ENCODE measurements at regions not wholly inside any gene's neighbourhood (a gene's known extent, or its start where the extent isn't known, plus 50 kb on each side); places are given as distances from the start of the nearest gene placed in this dataset.

DNA sequence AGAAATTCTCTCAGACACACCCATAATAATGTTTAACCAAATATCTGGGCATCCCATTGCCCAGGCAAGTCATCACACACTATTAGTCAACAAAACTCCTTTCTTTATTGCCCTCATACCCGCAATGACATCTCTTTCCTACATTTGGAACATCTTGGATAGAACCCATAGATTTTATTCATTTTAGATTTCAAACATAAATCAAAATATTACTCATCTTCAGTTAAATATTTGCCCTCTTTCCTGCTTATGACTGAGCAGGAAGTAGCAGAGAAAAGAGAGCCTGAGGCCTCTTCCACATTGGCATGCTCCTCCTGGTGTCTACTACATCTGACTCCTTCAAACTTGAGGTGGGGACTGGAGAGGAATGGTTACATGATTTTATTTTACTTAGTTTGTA is 592.0 kb downstream of the CHSY3 start:
- ATAC-seq (ENCODE audit: low FRiP score): no peak
- DNase-seq (ENCODE audit: low spot score): no peak
- TF ChIP-seq, protein P1, sequence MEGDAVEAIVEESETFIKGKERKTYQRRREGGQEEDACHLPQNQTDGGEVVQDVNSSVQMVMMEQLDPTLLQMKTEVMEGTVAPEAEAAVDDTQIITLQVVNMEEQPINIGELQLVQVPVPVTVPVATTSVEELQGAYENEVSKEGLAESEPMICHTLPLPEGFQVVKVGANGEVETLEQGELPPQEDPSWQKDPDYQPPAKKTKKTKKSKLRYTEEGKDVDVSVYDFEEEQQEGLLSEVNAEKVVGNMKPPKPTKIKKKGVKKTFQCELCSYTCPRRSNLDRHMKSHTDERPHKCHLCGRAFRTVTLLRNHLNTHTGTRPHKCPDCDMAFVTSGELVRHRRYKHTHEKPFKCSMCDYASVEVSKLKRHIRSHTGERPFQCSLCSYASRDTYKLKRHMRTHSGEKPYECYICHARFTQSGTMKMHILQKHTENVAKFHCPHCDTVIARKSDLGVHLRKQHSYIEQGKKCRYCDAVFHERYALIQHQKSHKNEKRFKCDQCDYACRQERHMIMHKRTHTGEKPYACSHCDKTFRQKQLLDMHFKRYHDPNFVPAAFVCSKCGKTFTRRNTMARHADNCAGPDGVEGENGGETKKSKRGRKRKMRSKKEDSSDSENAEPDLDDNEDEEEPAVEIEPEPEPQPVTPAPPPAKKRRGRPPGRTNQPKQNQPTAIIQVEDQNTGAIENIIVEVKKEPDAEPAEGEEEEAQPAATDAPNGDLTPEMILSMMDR (IDR thresholded peaks at IDR 0.05): no peak

DNA sequence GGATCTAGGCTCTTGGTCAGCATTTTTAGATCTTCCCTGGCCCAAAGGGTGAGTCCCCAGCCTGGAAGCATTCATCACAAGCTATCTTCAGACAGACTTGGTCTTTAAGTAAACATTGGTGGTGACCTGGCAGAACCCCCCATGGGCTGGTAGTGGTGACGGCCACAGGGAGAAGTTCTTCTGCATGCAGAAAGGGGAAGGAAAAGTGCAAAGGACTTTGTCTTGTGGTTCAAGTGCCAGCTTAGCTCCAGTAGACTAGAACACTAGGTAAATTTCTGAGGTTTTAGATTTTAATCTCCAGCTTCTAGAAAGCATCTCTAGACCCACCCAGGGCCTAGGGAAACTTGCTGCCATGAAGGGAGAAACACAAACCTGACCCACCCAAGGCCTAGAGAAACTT is 584.0 kb downstream of the CHSY3 start:
- TF ChIP-seq, protein P1 (IDR thresholded peaks at IDR 0.05): no peak
- ATAC-seq (ENCODE audit: low FRiP score): no peak
- DNase-seq (ENCODE audit: low spot score): no peak

DNA sequence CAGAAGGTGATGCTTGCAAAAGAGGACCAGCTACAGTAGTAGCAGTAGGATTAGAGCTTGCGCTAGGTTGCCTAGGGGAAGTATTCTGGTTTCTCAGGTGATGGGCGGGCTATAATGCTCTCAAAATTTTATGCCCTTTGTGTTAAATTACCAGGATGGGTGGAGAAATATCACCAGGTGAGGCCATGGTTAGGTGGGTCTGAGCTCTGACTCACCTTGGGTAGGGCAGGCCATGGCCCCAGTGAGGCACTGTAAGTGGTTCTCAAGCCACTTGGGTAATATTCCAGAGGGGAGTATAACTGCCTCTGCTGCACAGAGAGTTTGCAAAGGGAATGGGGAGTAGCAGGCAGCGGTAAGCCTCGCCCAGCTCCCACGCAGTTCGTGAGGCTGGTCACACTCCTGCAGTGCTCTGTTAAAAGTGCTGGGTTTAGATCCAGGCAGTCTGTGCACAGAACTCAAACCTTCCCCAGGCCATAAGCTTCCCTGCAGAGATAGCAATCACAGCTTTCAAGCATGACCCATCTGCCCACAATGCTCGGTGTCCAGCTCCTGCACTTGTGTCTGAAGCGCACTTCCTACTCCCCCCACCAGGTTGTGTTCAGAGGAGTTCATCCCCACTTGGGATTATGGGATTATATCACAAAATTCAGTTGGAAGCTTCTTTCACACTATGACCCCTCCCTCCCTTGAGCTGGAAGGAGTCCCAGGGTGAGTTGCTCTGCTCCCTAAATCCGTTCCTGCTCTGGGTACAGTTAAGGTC is 575.0 kb downstream of the CHSY3 start:
- no peak for ATAC-seq (ENCODE audit: low FRiP score)
- no peak for DNase-seq (ENCODE audit: low spot score)
- TF ChIP-seq, protein P1 (IDR thresholded peaks at IDR 0.05): no peak

DNA sequence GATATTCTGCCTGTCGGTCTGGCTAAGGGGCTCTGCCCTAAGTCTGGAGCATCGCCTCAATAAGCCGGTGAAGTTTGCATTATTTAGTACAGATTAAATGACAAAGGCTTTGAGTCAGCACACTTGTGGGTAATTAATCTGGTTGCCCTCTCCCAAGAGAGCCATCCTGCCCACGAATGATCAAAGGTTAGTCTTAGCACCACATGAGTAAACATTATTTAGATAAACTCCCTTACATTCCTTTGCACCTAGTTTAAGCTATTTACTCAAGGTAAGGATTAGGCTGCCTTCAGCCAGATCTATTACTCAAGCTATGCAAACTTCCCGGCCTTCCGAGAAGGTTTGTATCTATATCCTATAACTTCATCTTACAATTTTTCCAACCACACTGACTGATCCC is 572.1 kb downstream of the CHSY3 start:
- TF ChIP-seq, protein P1 (IDR thresholded peaks at IDR 0.05): no peak
- DNase-seq (ENCODE audit: low spot score) (no peak), ATAC-seq (ENCODE audit: low FRiP score) (no peak)

DNA sequence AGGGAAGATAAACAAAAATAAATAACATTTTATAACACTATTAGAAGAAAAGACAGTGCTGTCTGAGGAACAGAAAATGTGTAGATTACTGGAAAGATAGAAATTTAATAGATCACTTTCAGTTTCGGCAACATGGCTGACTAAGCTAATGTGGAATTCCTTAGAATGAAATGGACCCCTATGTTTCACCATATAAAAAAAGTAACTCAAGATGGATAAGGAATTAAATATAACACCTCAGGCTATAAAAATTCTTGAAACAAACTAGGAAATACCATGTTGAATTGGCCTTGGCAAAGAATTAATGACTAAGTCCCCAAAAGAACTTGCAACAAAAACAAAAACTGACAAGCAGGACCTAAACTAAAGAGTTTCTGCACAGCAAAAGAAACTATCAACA is 558.3 kb downstream of the CHSY3 start:
- no peak for DNase-seq (ENCODE audit: low spot score)
- ATAC-seq (ENCODE audit: low FRiP score): no peak
- TF ChIP-seq, protein P1 (IDR thresholded peaks at IDR 0.05): no peak

DNA sequence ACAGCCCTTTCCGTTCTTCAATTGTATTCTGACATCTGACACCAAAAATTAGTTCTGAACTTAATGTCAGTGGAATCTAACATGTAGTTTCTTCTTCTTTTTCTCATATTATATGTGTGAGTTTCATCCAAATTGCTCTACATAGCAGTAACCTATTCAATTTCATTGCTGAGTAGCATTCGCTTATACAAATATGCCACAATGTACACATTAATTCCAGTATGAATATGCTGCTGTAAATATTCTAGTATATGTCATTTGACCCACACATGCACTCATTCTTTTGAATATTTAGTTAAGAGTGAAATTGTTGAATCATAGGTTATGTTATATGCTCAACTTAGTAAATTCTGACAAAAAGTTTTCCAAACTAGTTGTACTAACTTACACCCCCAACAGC is 550.9 kb downstream of the CHSY3 start:
- ATAC-seq (ENCODE audit: low FRiP score): no peak
- TF ChIP-seq, protein P1 (IDR thresholded peaks at IDR 0.05): no peak
- no peak for DNase-seq (ENCODE audit: low spot score)

DNA sequence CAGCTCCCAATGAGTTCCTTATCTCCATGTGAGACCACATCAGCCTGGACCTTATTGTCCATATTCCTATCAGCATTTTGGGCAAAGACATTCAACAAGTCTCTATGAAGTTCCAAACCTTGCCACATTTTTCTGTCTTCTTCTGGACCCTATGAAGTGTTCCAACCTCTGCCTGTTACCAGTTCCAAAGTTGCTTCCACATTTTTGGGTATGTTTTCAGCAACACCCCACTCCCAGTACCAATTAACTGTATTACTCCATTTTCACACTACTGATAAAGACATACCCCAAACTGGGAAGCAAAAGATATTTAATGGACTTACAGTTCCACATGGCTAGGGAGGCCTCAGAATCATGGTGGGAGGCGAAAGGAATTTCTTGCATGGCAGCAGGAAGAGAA is 548.5 kb downstream of the CHSY3 start:
- no peak for ATAC-seq (ENCODE audit: low FRiP score)
- TF ChIP-seq, protein P1 (IDR thresholded peaks at IDR 0.05): no peak
- DNase-seq (ENCODE audit: low spot score): no peak
